Upper lobe of left lung (tissue), 6 donors: ENCODE measurements at regions not wholly inside any gene's neighbourhood (a gene's known extent, or its start where the extent isn't known, plus 50 kb on each side); places are given as distances from the start of the nearest gene placed in this dataset.

Experiments used
- ATAC-seq, 2 donors: fragments of 200-7000 bp; cut with Tn5 transposase; one replicate each; pipeline ENCODE4 v1.9.1; 2022; ENCODE audit warnings: mild to moderate bottlenecking in 2 of 2, moderate library complexity in 2 of 2; ENCODE audit not compliant: low FRiP score in 2 of 2
- DNase-seq, 2 donors: peaks; one replicate each; pipeline ENCODE4 v3.0.0-alpha.2; 2019 to 2020
- H3K27ac ChIP-seq, 4 donors: fragments of 200-600 bp; sonication (generic); one replicate each; pipeline ENCODE4 v1.5.1; 2016 to 2019
- H3K27me3 ChIP-seq, 4 donors: fragments of 200-600 bp; sonication (generic); one replicate each; pipeline ENCODE4 v1.5.1; 2017 to 2019
- H3K36me3 ChIP-seq, 4 donors: fragments of 200-600 bp; sonication (generic); one replicate each; pipeline ENCODE4 v1.5.1; 2016 to 2019
- H3K4me1 ChIP-seq, 4 donors: fragments of 200-600 bp; sonication (generic); one replicate each; pipeline ENCODE4 v1.5.1; 2018 to 2019
- H3K4me3 ChIP-seq, 4 donors: fragments of 200-600 bp; sonication (generic); one replicate each; pipeline ENCODE4 v1.5.1; 2017 to 2019; ENCODE audit warnings: mild to moderate bottlenecking in 2 of 4, moderate library complexity in 1 of 4
- H3K9me3 ChIP-seq, 4 donors: fragments of 200-600 bp; sonication (generic); one replicate each; pipeline ENCODE4 v1.5.1; 2018 to 2019
- EP300 ChIP-seq, 4 donors: sonication (generic); formaldehyde crosslinking; IDR thresholded peaks; one replicate each; pipeline ENCODE4 v1.5.1; 2017; ENCODE audit warnings: antibody characterized with exemption in 4 of 4, control low read depth in 2 of 4
- POLR2A ChIP-seq, 4 donors: fragments of 450-650 bp; IDR thresholded peaks; one replicate each; pipeline ENCODE4 v1.5.1; 2016 to 2017; ENCODE audit warnings: antibody characterized with exemption in 4 of 4, mild to moderate bottlenecking in 2 of 4
- POLR2AphosphoS5 ChIP-seq, 2 donors: sonication (generic); formaldehyde crosslinking; IDR thresholded peaks; one replicate each; pipeline ENCODE4 v1.5.1; 2017; ENCODE audit warnings: antibody characterized with exemption in 2 of 2
- WGBS, 2 donors: methylation state at CpG; one replicate each; pipeline ENCODE4 v1.1.5; 2017 to 2018; 5-methylcytosine and 5-hydroxymethylcytosine counted together
- TF ChIP-seq, protein P1 (sequence below), 6 experiments: fragments of 450-650 bp in 4 of 6; fragments of 200-600 bp in 2 of 6; sonication (generic) in 2 of 6; IDR thresholded peaks; one replicate each; pipeline ENCODE4 v1.5.1; 2016 to 2019; ENCODE audit warnings: antibody characterized with exemption in 6 of 6
- donor health status: DM: no; HTN: no; CAD: no; lungs with moderate emphysema.
- donor health status: DM: no; HTN: yes; CAD: no; lungs with severe emphysema.

DNA sequence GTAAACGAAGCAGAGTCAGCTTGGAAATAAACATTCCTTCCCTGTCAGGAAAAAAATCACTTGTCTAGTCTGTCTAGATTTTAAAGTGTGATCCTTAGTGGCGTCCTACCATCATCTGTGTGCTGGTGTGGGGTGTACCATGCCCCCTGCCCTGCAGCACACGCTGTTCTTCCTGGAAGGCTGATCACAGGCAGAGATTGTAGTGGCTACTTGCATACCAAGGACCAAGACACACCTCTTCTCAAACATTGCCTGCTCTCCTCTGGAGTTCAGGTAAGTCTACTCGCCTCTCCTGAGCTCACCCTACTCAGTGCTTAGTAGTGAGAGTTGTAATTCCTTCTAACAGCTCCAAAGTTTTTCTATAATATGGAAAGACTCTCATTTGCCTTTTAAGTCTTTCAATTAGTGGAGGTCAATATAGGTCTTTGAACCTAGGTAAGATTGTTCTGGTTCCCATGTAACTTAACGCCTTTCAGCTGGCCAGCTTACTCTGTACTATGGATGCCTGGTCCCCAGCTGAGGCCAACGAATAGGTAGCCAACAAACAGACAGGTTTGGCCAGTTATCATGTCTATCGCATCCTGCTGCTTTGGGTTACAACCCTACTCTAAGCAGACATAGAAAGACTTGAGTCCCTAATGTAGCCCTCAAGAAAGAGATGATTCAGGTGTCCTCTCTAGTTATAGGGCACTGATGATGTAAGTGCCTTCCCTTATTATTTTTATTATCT lies 55.4 kb downstream of the XCL1 start:
- peak in 1 of 2 donors; percentile 65 for DNase-seq
- Histone ChIP-seq H3K36me3 (no peaks in the 10 kb centered on the region), H3K27ac (peak overlapping the region in 3 of 4 donors; percentile 15 to 66 (median 49)), H3K9me3 (no peaks in the 10 kb centered on the region), H3K4me1 (peaks cover 0 to 8% (median 0%) of the 10 kb centered on the region in 4 donors), H3K4me3 (no peak overlapping the region), H3K27me3 (no peaks in the 10 kb centered on the region)
- 52 to 69% methylated on average over 7 of the region's 7 CpGs for WGBS, 2 donors
- ATAC-seq, result peak; percentile 51 to 85
- TF ChIP-seq POLR2AphosphoS5 (IDR thresholded peaks at IDR 0.05) (peak in 1 of 2 donors; percentile 74), EP300 (IDR thresholded peaks at IDR 0.05) (peak; percentile 38 to 97 (median 80)), POLR2A (IDR thresholded peaks at IDR 0.05) (peak in 1 of 4 donors; percentile 30)
- TF ChIP-seq, protein P1, sequence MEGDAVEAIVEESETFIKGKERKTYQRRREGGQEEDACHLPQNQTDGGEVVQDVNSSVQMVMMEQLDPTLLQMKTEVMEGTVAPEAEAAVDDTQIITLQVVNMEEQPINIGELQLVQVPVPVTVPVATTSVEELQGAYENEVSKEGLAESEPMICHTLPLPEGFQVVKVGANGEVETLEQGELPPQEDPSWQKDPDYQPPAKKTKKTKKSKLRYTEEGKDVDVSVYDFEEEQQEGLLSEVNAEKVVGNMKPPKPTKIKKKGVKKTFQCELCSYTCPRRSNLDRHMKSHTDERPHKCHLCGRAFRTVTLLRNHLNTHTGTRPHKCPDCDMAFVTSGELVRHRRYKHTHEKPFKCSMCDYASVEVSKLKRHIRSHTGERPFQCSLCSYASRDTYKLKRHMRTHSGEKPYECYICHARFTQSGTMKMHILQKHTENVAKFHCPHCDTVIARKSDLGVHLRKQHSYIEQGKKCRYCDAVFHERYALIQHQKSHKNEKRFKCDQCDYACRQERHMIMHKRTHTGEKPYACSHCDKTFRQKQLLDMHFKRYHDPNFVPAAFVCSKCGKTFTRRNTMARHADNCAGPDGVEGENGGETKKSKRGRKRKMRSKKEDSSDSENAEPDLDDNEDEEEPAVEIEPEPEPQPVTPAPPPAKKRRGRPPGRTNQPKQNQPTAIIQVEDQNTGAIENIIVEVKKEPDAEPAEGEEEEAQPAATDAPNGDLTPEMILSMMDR (IDR thresholded peaks at IDR 0.05), result no peak

DNA sequence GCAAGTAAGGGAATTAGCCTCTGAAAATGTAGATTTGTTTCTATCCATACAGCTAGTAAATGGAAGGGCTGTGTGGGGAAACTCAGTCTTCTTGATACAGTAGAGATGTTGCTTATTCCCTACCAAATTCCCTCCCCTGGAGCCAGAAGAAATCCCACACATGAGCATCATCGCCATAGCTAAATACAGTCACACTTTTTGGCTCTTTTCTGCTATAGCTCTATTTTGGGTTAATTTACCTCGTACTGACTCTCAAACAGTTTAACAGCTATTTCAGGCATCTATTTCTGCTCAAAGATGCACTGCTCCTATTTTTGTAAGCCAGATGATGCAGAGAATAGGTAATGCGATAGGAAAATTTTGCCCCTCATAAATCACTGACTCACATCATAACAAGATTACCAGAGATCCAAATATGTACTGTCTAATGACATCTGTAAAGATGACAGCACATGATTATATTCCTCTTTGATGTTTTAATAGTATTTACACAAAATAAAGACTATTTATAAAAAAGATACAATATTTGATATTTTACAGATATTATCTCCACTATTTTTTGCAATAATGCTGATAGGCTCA lies 58.6 kb downstream of the XCL1 start:
- Histone ChIP-seq H3K9me3 (no peaks in the 10 kb centered on the region), H3K27ac (no peak overlapping the region), H3K27me3 (no peaks in the 10 kb centered on the region), H3K4me1 (peaks cover 0 to 11% (median 2%) of the 10 kb centered on the region in 4 donors), H3K36me3 (no peaks in the 10 kb centered on the region), H3K4me3 (no peak overlapping the region)
- no peak for DNase-seq
- ATAC-seq, result no peak
- TF ChIP-seq EP300 (IDR thresholded peaks at IDR 0.05) (no peak), POLR2AphosphoS5 (IDR thresholded peaks at IDR 0.05) (no peak), POLR2A (IDR thresholded peaks at IDR 0.05) (no peak)
- TF ChIP-seq, protein P1 (IDR thresholded peaks at IDR 0.05), result no peak
- WGBS, 2 donors, result 90 to 91% methylated on average over 3 of the region's 3 CpGs

DNA sequence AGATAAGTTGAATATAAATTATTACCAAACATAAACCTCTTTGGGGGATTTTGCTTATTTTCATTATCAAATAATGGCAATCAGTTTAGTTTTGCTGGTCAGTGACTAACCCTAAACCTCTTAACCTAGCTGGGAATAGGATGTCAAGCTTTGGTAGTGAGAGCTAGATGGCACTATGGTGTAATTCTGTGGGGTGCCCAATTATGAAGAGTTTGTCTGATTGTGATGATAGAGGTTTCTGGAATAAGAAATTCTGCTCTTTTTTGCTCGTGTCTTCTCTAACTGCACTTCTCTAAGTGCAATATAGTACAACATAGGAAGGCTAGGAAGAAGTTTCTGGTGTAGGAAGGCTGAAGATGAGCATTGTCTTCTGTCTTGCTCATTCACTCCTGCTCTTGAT lies 59.8 kb downstream of the XCL1 start:
- DNase-seq, result no peak
- peaks cover 0 to 11% (median 2%) of the 10 kb centered on the region in 4 donors for H3K4me1 ChIP-seq
- TF ChIP-seq, protein P1 (IDR thresholded peaks at IDR 0.05), result peak in 1 of 6 experiments; percentile 36
- TF ChIP-seq POLR2AphosphoS5 (IDR thresholded peaks at IDR 0.05), result no peak
- no peak overlapping the region for H3K4me3 ChIP-seq
- H3K27me3 ChIP-seq, result no peaks in the 10 kb centered on the region
- H3K36me3 ChIP-seq, result no peaks in the 10 kb centered on the region
- ATAC-seq, result peak in 1 of 2 donors; percentile 26
- no peaks in the 10 kb centered on the region for H3K9me3 ChIP-seq
- 10 to 46% methylated on average over 1 of the region's 1 CpG for WGBS, 2 donors
- H3K27ac ChIP-seq, result peak overlapping the region in 2 of 4 donors; percentile 58 to 73

DNA sequence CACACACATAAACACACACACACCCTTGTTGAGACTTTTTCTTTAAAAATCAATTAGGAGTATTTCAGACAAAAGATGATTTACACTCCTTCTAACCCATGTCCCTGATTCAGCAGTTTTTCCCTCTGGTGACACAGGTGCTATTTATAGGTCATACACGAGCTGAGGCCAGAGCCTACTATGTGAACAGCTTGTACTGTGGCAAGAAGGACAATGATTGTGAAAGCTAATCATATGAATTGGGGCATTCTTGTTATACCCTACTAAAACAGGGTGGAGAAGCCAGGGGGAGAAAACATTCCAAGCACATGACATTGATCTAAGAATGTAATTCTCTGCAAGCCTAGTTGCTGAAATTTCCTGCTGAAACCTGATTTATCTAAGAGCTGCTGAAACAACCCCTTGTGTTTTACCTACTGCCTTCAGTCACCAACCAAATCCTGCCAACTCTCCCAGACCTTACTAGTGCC lies 60.3 kb downstream of the XCL1 start:
- DNase-seq, result peak in 1 of 2 donors; percentile 71
- TF ChIP-seq POLR2A (IDR thresholded peaks at IDR 0.05), result no peak
- TF ChIP-seq EP300 (IDR thresholded peaks at IDR 0.05), result peak in 3 of 4 donors; percentile 77 to 99 (median 86)
- peak; percentile 46 to 59 for TF ChIP-seq POLR2AphosphoS5 (IDR thresholded peaks at IDR 0.05)
- WGBS, 2 donors, result 8 to 23% methylated on average over 1 of the region's 1 CpG

DNA sequence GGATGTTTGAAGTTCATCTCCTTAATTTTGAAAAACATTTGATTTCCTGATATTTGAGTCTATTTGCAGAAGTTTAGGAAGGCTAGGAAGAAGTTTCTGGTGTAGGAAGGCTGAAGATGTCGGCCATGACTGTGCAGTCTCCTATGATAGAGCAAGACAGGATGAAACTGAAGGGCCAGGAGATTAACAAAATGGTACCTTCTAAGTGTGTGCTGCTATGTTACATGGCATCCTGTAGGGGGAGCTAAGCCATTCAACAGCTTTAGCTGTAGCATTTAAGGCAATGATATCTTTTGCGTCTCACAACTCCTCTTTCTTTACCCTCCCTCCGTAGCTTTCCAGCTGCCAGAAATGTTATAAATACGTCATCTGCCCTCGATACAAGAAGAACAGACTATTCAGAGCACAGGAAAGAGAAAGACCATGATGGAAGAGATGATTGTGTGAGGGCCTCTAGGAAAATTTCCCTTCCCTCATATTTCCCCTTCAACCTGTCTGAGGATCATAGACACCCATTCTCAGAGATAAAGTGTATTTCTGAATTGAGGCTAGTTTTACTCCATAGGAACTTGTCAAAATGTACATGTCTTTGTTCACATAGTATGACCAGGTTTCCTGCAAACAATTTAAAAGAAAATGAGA lies 61.1 kb downstream of the XCL1 start:
- ATAC-seq, result peak; percentile 53 to 68
- WGBS, 2 donors, result 88 to 89% methylated on average over 5 of the region's 5 CpGs
- Histone ChIP-seq H3K27me3 (no peaks in the 10 kb centered on the region), H3K4me3 (no peak overlapping the region), H3K36me3 (no peaks in the 10 kb centered on the region), H3K27ac (peak overlapping the region in 2 of 4 donors; percentile 58 to 73), H3K9me3 (no peaks in the 10 kb centered on the region), H3K4me1 (peaks cover 0 to 11% (median 2%) of the 10 kb centered on the region in 4 donors)
- no peak for DNase-seq
- TF ChIP-seq, protein P1 (IDR thresholded peaks at IDR 0.05), result peak in 5 of 6 experiments; percentile 11 to 61 (median 50)
- no peak for TF ChIP-seq POLR2AphosphoS5 (IDR thresholded peaks at IDR 0.05)

More for the DNA sequence above, 60.3 kb downstream of the XCL1 start:
- H3K4me1 ChIP-seq, result peaks cover 0 to 11% (median 2%) of the 10 kb centered on the region in 4 donors
- H3K4me3 ChIP-seq, result no peak overlapping the region
- H3K36me3 ChIP-seq, result no peaks in the 10 kb centered on the region
- no peaks in the 10 kb centered on the region for H3K27me3 ChIP-seq
- peak; percentile 81 to 92 for ATAC-seq
- H3K9me3 ChIP-seq, result no peaks in the 10 kb centered on the region
- peak overlapping the region in 2 of 4 donors; percentile 58 to 73 for H3K27ac ChIP-seq
